DOHH2 (cell line): ENCODE measurements at regions not wholly inside any gene's neighbourhood (a gene's known extent, or its start where the extent isn't known, plus 50 kb on each side); places are given as distances from the start of the nearest gene placed in this dataset.

ENCODE experiments used
- H3F3A ChIP-seq: fragments of 200-600 bp; sonication (generic), shearing (Covaris generic); 2 replicates; pipeline ENCODE4 v1.6.0; 2016; ENCODE audit warnings: antibody characterized with exemption, mild to moderate bottlenecking; ENCODE audit not compliant: control insufficient read depth, insufficient read depth
- H3K27ac ChIP-seq: fragments of 200-600 bp; sonication (generic); 2 replicates; pipeline ENCODE4 v1.5.1; 2014; ENCODE audit warnings: low read depth, mild to moderate bottlenecking, low read length, moderate library complexity
- H3K27me3 ChIP-seq: fragments of 200-600 bp; sonication (generic); 2 replicates; pipeline ENCODE4 v1.6.1; 2014; ENCODE audit warnings: mild to moderate bottlenecking, low read length, mixed read lengths; ENCODE audit not compliant: control insufficient read depth
- H3K36me3 ChIP-seq: fragments of 200-600 bp; sonication (generic); 2 replicates; pipeline ENCODE4 v1.6.1; 2014; ENCODE audit warnings: mild to moderate bottlenecking, low read length, moderate library complexity, mixed read lengths; ENCODE audit not compliant: control insufficient read depth
- H3K4me1 ChIP-seq: fragments of 200-600 bp; sonication (generic); 2 replicates; pipeline ENCODE4 v1.6.1; 2014; ENCODE audit warnings: mild to moderate bottlenecking, low read length, mixed read lengths; ENCODE audit not compliant: control insufficient read depth
- H3K4me2 ChIP-seq: fragments of 200-600 bp; sonication (generic); 2 replicates; pipeline ENCODE4 v1.6.0; 2014; ENCODE audit warnings: mild to moderate bottlenecking, low read length, moderate library complexity
- H3K4me3 ChIP-seq: fragments of 200-600 bp; sonication (generic); 2 replicates; pipeline ENCODE4 v1.5.1; 2014; ENCODE audit warnings: mild to moderate bottlenecking, low read length, mixed read lengths
- H3K79me2 ChIP-seq: fragments of 200-600 bp; sonication (generic); 2 replicates; pipeline ENCODE4 v1.6.1; 2014; ENCODE audit warnings: mild to moderate bottlenecking, low read length, mixed read lengths; ENCODE audit not compliant: control insufficient read depth
- H3K9me2 ChIP-seq: fragments of 200-600 bp; sonication (generic); replicated peaks from 2 replicates; pipeline ENCODE4 v1.6.1; 2014; ENCODE audit warnings: mild to moderate bottlenecking, low read length, mixed read lengths; ENCODE audit not compliant: control insufficient read depth
- H3K9me3 ChIP-seq: fragments of 200-600 bp; sonication (generic); 2 replicates; pipeline ENCODE4 v1.6.1; 2014; ENCODE audit warnings: antibody characterized with exemption, low read length, mixed read lengths; ENCODE audit not compliant: control insufficient read depth, insufficient read depth
- H4K20me1 ChIP-seq: fragments of 200-600 bp; sonication (generic); 2 replicates; pipeline ENCODE4 v1.6.0; 2014; ENCODE audit warnings: low read depth, mild to moderate bottlenecking, antibody characterized with exemption, low read length, moderate library complexity; ENCODE audit not compliant: control insufficient read depth, insufficient read depth
- CTCF ChIP-seq: fragments of 200-600 bp; sonication (generic); IDR thresholded peaks from one replicate; pipeline ENCODE4 v1.5.1; 2014; ENCODE audit warnings: antibody characterized with exemption, mild to moderate bottlenecking, low read depth, low read length; ENCODE audit not compliant: poor library complexity, severe bottlenecking
- EZH2phosphoT487 ChIP-seq: fragments of 200-600 bp; sonication (generic); IDR thresholded peaks from 2 replicates; pipeline ENCODE4 v1.6.1; 2017; ENCODE audit warnings: borderline replicate concordance, mild to moderate bottlenecking, antibody characterized with exemption, low read length, moderate library complexity, mixed read lengths

GRCh38 chr6:154891901-154892300, 103.2 kb upstream of the TIAM2 start:
- no peaks in the 10 kb centered on the region for H3K79me2 ChIP-seq
- H3K27ac ChIP-seq, result no peak overlapping the region
- H3K4me1 ChIP-seq, result no peaks in the 10 kb centered on the region

GRCh38 chr6:154893917-154894316, 101.2 kb upstream of the TIAM2 start:
- H3K4me3 ChIP-seq, result no peak overlapping the region
- no peak overlapping the region for H3K4me2 ChIP-seq
- no peaks in the 10 kb centered on the region for H3K9me3 ChIP-seq
- TF ChIP-seq EZH2phosphoT487, result no peak
- no peak for TF ChIP-seq CTCF
- H3K4me1 ChIP-seq, result no peaks in the 10 kb centered on the region
- H3F3A ChIP-seq, result no peaks in the 10 kb centered on the region
- H3K27ac ChIP-seq, result no peak overlapping the region
- no peaks in the 10 kb centered on the region for H3K36me3 ChIP-seq
- H4K20me1 ChIP-seq, result no peaks in the 10 kb centered on the region
- no peaks in the 10 kb centered on the region for H3K27me3 ChIP-seq
- no peaks in the 10 kb centered on the region for H3K9me2 ChIP-seq
- H3K79me2 ChIP-seq, result no peaks in the 10 kb centered on the region

More at GRCh38 chr6:154891901-154892300, 103.2 kb upstream of the TIAM2 start:
- TF ChIP-seq EZH2phosphoT487 (no peak), CTCF (no peak)
- Histone ChIP-seq H3K4me2 (no peak overlapping the region), H3K9me2 (no peaks in the 10 kb centered on the region), H3K27me3 (no peaks in the 10 kb centered on the region), H3K9me3 (no peaks in the 10 kb centered on the region), H3K36me3 (no peaks in the 10 kb centered on the region), H3K4me3 (no peak overlapping the region), H3F3A (no peaks in the 10 kb centered on the region), H4K20me1 (no peaks in the 10 kb centered on the region)

GRCh38 chr6:154894902-154895301, 100.2 kb upstream of the TIAM2 start:
- TF ChIP-seq EZH2phosphoT487 (no peak), CTCF (no peak)

GRCh38 chr6:154895841-154896240, 99.3 kb upstream of the TIAM2 start:
- Histone ChIP-seq H3K9me3 (no peaks in the 10 kb centered on the region), H3K4me1 (no peaks in the 10 kb centered on the region), H3K36me3 (no peaks in the 10 kb centered on the region), H3F3A (no peaks in the 10 kb centered on the region), H3K79me2 (no peaks in the 10 kb centered on the region), H4K20me1 (no peaks in the 10 kb centered on the region), H3K27me3 (no peaks in the 10 kb centered on the region), H3K27ac (no peak overlapping the region), H3K9me2 (no peaks in the 10 kb centered on the region), H3K4me3 (no peak overlapping the region), H3K4me2 (no peak overlapping the region)
- TF ChIP-seq EZH2phosphoT487, result no peak

More at GRCh38 chr6:154894902-154895301, 100.2 kb upstream of the TIAM2 start:
- Histone ChIP-seq H3K9me3 (no peaks in the 10 kb centered on the region), H3K4me2 (no peak overlapping the region), H3K9me2 (no peaks in the 10 kb centered on the region), H3K27ac (no peak overlapping the region), H4K20me1 (no peaks in the 10 kb centered on the region), H3K4me1 (no peaks in the 10 kb centered on the region), H3K36me3 (no peaks in the 10 kb centered on the region), H3K27me3 (no peaks in the 10 kb centered on the region), H3K79me2 (no peaks in the 10 kb centered on the region), H3F3A (no peaks in the 10 kb centered on the region), H3K4me3 (no peak overlapping the region)
